IPS-NIHi11 (cell line): ENCODE measurements at regions not wholly inside any gene's neighbourhood (a gene's known extent, or its start where the extent isn't known, plus 50 kb on each side); places are given as distances from the start of the nearest gene placed in this dataset.
"Not testable (repeated sequence)": the region's sequence is repeated elsewhere in the genome, so short reads cannot be mapped to it uniquely, and the experiment has no call there.

Experiments
- DNase-seq: peaks from one replicate; pipeline ENCODE4 v3.0.0; 2012; ENCODE audit warnings: mixed read lengths, low spot score

GRCh38 chr4:92234393-92235176 is 69.2 kb upstream of the GRID2 start:
- no peak for DNase-seq

GRCh38 chr4:92235731-92236130 is 68.0 kb upstream of the GRID2 start:
- no peak for DNase-seq

GRCh38 chr4:92236877-92237276 is 66.9 kb upstream of the GRID2 start:
- DNase-seq: no peak

GRCh38 chr4:92237559-92237958 is 66.2 kb upstream of the GRID2 start:
- DNase-seq: no peak

- DNase-seq: no peak
These were observed 62.7 kb upstream of the GRID2 start for GRCh38 chr4:92241094-92241493.

- no peak for DNase-seq
These were observed 57.4 kb upstream of the GRID2 start for GRCh38 chr4:92246384-92246783.

GRCh38 chr4:92249541-92249940 is 54.2 kb upstream of the GRID2 start:
- DNase-seq: no peak

- no peak for DNase-seq
These were observed 52.1 kb upstream of the GRID2 start for GRCh38 chr4:92251711-92252110.

GRCh38 chr4:92252358-92252757 is 51.4 kb upstream of the GRID2 start:
- not testable (repeated sequence) for DNase-seq

GRCh38 chr4:92252846-92253245 is 50.9 kb upstream of the GRID2 start:
- no peak for DNase-seq

GRCh38 chr4:92253550-92253949 is 50.2 kb upstream of the GRID2 start:
- no peak for DNase-seq
